ENCODE measurements at regions not wholly inside any gene's neighbourhood (a gene's known extent, or its start where the extent isn't known, plus 50 kb on each side); places are given as distances from the start of the nearest gene placed in this dataset.

GRCh38 chr14:58823312-58823711 is 185.6 kb downstream of the DACT1 start:
- no peak for DNase-seq (ENCODE audit: extremely low spot score in 2 of 2)
- Histone ChIP-seq H3K9me3 (no peaks in the 10 kb centered on the region), H3K27ac (no peak overlapping the region), H3K27me3 (no peaks in the 10 kb centered on the region), H3K4me3 (no peak overlapping the region), H3K4me1 (no peaks in the 10 kb centered on the region), H3K36me3 (no peaks in the 10 kb centered on the region)
- intact Hi-C loops (cut with DNase I) = no loop called here
- no peak for TF ChIP-seq POLR2AphosphoS5 (IDR thresholded peaks at IDR 0.05; ENCODE audit: insufficient read depth in 1 of 2, low read depth in 1 of 2)
- TF ChIP-seq POLR2A (IDR thresholded peaks at IDR 0.05) = no peak
- no peak for TF ChIP-seq CTCF (IDR thresholded peaks at IDR 0.05)

GRCh38 chr14:58824106-58824505 is 186.3 kb downstream of the DACT1 start:
- no peak for DNase-seq (ENCODE audit: extremely low spot score in 2 of 2)
- Histone ChIP-seq H3K4me1 (no peaks in the 10 kb centered on the region), H3K9me3 (no peaks in the 10 kb centered on the region), H3K27me3 (no peaks in the 10 kb centered on the region), H3K4me3 (no peak overlapping the region), H3K27ac (no peak overlapping the region), H3K36me3 (no peaks in the 10 kb centered on the region)
- intact Hi-C loops (cut with DNase I) = no loop called here
- TF ChIP-seq CTCF (IDR thresholded peaks at IDR 0.05) = no peak
- TF ChIP-seq POLR2A (IDR thresholded peaks at IDR 0.05) = no peak
- TF ChIP-seq POLR2AphosphoS5 (IDR thresholded peaks at IDR 0.05; ENCODE audit: insufficient read depth in 1 of 2, low read depth in 1 of 2) = no peak

- TF ChIP-seq POLR2A (IDR thresholded peaks at IDR 0.05) (no peak), POLR2AphosphoS5 (IDR thresholded peaks at IDR 0.05; ENCODE audit: insufficient read depth in 1 of 2, low read depth in 1 of 2) (no peak)
- intact Hi-C loops (cut with DNase I) = no loop called here
- Histone ChIP-seq H3K27ac (no peak overlapping the region), H3K4me3 (no peak overlapping the region), H3K4me1 (no peaks in the 10 kb centered on the region), H3K9me3 (no peaks in the 10 kb centered on the region), H3K27me3 (no peaks in the 10 kb centered on the region), H3K36me3 (no peaks in the 10 kb centered on the region)
- no peak for DNase-seq (ENCODE audit: extremely low spot score in 2 of 2)
These were observed 187.0 kb downstream of the DACT1 start for GRCh38 chr14:58824796-58825195.

- no peaks in the 10 kb centered on the region for H3K36me3 ChIP-seq
- H3K4me1 ChIP-seq = no peaks in the 10 kb centered on the region
- no peak overlapping the region for H3K27ac ChIP-seq
- TF ChIP-seq CTCF (IDR thresholded peaks at IDR 0.05) = no peak
- TF ChIP-seq POLR2A (IDR thresholded peaks at IDR 0.05) = no peak
- no peak for TF ChIP-seq POLR2AphosphoS5 (IDR thresholded peaks at IDR 0.05; ENCODE audit: insufficient read depth in 1 of 2, low read depth in 1 of 2)
- H3K27me3 ChIP-seq = no peaks in the 10 kb centered on the region
- intact Hi-C loops (cut with DNase I) = no loop called here
- no peak for DNase-seq (ENCODE audit: extremely low spot score in 2 of 2)
- no peak overlapping the region for H3K4me3 ChIP-seq
- no peaks in the 10 kb centered on the region for H3K9me3 ChIP-seq
These were observed 187.8 kb downstream of the DACT1 start for GRCh38 chr14:58825606-58826005.

GRCh38 chr14:58826845-58827686 is 189.3 kb downstream of the DACT1 start:
- Histone ChIP-seq H3K4me1 (peaks cover under 1% of the 10 kb centered on the region), H3K27ac (no peak overlapping the region), H3K9me3 (no peaks in the 10 kb centered on the region), H3K4me3 (no peak overlapping the region), H3K27me3 (no peaks in the 10 kb centered on the region), H3K36me3 (no peaks in the 10 kb centered on the region)
- TF ChIP-seq POLR2AphosphoS5 (IDR thresholded peaks at IDR 0.05; ENCODE audit: insufficient read depth in 1 of 2, low read depth in 1 of 2) (no peak), POLR2A (IDR thresholded peaks at IDR 0.05) (no peak), CTCF (IDR thresholded peaks at IDR 0.05) (no peak)
- intact Hi-C loops (cut with DNase I) = no loop called here
- DNase-seq (ENCODE audit: extremely low spot score in 2 of 2) = no peak

All from vagina (tissue), 2 donors.